ENCODE measurements at regions not wholly inside any gene's neighbourhood (a gene's known extent, or its start where the extent isn't known, plus 50 kb on each side); places are given as distances from the start of the nearest gene placed in this dataset.

- TF ChIP-seq EZH2 (IDR thresholded peaks at IDR 0.05; ENCODE audit: borderline replicate concordance) (no peak), CTCF (IDR thresholded peaks at IDR 0.05; ENCODE audit: poor library complexity) (no peak)
Measured at GRCh38 chr12:89140141-89140540, 212.2 kb downstream of the DUSP6 start.

Data from hepatocyte (in vitro differentiated cells).